ENCODE measurements at regions not wholly inside any gene's neighbourhood (a gene's known extent, or its start where the extent isn't known, plus 50 kb on each side); places are given as distances from the start of the nearest gene placed in this dataset.
"Not testable (repeated sequence)": the region's sequence is repeated elsewhere in the genome, so short reads cannot be mapped to it uniquely, and the experiment has no call there.

DNA sequence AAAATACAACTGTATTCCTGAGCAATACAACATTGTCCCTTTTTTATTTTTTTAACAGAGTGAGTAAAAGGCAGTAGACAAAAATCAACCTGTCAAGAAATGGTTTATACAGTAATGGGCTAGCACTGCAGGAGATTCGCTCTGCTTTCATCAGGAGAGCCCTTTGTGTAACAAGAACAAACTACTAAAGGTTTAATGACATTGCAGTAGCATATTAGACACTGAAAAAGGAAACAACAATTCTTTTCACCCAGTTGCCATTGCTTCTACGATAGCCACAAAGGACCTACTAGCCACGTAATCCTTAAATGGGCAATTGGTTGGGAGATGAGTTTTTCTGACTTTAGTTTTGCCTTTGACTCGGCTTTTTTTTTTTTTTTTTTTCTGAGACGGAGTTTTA, 319.8 kb upstream of the TRPM3 start:
- DNase-seq (ENCODE audit: extremely low read depth in 1 of 11, low read depth in 9 of 11, low spot score in 4 of 11), result no peak

DNA sequence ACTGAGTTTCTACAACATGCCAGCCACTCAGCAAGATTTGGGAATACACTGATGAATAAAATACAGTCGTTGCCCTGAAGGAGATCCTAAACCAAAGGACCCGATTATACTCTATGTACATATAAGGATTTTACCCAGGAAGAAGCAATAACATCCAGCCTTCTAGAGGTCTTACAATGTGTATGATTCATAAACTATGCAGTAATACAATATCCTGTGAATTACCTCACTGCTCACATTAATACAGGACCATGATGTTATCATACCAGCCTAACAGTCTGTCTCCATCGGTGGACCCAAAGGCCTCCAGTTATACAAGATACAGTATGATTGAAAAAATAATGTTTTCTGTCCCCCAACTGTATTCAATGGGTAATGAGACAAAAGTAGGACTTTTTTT, 310.5 kb upstream of the TRPM3 start:
- no peak for DNase-seq (ENCODE audit: extremely low read depth in 1 of 11, low read depth in 9 of 11, low spot score in 4 of 11)

DNA sequence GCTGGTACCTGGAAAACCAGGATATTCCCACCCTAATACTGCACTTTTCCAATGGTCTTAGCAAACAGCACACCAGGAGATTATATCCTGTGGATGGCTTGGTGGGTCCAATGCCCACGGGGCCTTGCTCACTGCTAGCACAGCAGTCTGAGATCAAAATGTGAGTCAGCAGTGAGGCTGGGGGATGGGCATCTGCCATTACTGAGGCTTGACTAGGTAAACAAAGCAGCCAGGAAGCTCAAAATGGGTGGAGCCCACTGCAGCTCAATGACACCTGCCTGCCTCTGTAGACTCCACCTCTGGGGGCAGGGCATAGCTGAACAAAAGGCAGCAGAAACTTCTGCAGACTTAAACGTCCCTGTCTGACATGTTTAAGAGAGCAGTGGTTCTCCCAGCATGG, 285.9 kb upstream of the TRPM3 start:
- DNase-seq (ENCODE audit: extremely low read depth in 1 of 11, low read depth in 9 of 11, low spot score in 4 of 11), result not testable (repeated sequence)

DNA sequence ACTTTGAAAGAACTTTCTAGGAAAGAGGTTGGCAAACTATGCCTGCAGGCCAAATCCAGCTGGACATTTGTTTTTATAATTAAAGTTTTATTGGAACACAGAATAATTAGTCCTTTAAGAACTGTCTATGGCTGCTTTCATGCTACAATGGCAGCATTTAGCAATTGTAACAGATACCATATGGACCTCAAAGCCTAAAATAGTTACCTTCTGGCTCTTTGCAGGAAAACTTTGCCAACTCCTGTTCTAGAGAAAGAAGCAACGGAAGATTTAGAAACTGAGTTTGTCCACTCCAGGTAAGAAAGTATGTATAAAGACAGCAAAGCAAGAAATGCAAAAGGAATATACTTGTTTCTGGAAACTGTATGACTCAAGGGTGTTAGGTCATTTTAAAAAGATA, 281.7 kb upstream of the TRPM3 start:
- no peak for DNase-seq (ENCODE audit: extremely low read depth in 1 of 11, low read depth in 9 of 11, low spot score in 4 of 11)

DNA sequence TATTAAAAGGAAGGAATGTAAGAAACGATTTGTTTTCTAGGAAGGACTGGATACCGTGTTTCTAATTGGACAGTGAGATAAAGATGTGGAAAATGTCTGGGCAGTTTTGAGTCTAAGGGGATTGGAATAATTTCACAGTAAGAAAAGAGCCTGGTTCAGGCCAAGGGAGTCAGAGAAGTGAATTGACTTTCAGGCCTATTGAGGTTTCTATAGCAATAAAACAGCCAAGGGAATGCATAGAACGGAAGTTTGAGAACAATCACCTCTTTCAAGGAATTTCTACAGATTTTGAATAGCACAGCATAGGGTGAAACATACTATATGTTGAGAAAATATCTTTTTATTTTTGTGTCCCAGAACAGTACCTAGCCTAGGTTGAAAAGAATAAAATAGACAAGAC, 271.6 kb upstream of the TRPM3 start:
- DNase-seq (ENCODE audit: extremely low read depth in 1 of 11, low read depth in 9 of 11, low spot score in 4 of 11), result no peak

DNA sequence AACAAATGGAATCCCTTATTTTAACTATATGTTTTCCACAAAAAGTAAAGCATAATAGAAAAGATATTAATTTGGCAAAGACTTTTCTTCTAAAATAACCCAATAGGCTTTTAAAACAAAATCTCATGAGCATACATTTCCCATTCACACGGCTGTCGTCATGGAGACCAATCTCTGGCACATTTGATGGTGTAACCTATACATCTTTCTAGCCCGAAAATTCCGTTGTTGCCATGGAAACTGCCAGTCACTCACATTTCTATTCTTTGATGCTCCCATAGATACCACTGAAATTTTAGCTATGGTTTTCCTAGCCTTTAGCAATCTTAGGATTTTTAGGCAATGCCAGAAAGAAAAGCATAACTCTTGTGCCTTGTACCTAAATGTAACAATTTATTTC, 262.9 kb upstream of the TRPM3 start:
- DNase-seq (ENCODE audit: extremely low read depth in 1 of 11, low read depth in 9 of 11, low spot score in 4 of 11), result no peak

DNA sequence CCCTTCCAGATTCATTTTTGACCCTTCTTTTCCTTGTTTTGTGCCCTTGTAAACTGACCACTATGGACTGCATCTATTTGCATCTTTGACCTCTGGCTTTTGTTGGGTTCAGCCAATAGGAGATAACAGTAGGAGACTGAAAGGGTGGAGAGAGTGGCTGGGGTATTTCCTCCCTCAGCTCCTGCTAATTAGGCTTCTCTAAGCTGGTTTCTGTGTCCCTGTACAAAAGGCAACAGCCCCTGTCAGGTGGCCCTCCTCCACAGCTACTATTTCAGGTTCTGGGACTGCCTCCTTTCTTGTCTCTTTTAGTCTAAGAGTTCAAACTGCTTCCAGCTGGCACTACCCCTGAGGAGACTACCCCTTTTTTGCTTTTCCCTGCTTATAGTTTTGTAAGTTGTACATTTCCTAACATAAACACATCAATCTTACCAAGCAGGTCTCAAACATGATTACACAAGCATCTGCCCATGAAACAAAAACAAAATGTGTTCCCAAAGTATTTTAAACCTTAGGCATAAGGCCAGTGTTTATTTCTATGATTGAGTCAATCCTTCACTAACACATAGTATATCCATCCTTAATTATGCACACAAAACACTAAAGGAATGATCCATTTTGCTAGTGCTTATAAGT, 262.0 kb upstream of the TRPM3 start:
- no peak for DNase-seq (ENCODE audit: extremely low read depth in 1 of 11, low read depth in 9 of 11, low spot score in 4 of 11)

DNA sequence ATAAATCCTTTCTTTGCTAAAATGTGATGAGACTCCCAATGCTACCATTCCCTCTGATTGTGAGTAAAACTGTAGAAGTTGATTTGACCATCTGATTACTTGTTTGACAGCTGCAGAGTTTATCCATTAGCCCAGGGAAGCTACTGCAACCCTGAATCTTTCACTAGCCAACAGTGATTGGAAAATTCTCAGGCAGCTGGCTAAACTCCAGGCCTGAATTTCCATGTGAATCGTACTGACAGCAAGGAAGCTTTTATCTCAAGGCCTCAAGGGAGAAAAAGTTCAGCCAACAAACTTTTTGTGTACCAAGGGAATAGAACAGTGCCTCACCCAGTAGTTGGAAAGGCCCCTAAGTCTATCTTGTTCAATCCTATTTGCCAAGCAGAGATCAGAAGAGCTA, 246.7 kb upstream of the TRPM3 start:
- DNase-seq (ENCODE audit: extremely low read depth in 1 of 11, low read depth in 9 of 11, low spot score in 4 of 11), result no peak

DNA sequence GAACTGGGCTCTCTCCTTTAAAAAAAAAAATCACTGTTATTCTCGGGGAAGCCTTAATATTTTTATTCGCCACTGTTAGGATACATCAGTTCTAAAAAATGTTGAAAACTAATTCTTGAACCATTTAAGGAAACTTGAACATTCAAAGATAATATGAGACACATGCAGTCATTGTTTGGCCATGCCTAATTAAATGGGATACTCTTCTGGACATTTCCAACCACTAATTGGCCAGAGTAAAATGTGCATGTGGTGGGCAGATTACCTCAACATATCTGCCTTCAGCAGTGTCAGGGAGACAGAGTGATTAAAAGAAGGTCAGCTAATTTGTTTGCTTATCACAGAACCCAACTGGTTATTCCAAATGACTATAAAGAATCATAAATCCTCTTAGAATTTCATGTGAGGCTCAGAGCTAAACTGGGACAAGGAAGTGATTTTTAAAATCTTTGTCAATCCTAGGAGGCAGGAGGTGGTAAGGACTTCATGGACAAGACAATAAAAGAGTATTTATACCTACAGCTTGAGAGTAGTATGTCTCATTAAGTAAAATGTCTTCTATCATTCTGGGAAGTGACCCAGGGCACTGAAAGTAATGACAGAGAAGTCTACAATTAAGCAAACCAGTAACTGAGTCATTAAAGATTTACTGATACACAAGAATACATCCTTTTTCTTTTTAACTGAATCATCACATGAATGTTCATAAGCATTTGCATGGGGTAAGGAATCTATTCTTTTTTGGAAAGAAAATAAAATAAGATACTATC, 242.9 kb upstream of the TRPM3 start:
- DNase-seq (ENCODE audit: extremely low read depth in 1 of 11, low read depth in 9 of 11, low spot score in 4 of 11), result no peak

DNA sequence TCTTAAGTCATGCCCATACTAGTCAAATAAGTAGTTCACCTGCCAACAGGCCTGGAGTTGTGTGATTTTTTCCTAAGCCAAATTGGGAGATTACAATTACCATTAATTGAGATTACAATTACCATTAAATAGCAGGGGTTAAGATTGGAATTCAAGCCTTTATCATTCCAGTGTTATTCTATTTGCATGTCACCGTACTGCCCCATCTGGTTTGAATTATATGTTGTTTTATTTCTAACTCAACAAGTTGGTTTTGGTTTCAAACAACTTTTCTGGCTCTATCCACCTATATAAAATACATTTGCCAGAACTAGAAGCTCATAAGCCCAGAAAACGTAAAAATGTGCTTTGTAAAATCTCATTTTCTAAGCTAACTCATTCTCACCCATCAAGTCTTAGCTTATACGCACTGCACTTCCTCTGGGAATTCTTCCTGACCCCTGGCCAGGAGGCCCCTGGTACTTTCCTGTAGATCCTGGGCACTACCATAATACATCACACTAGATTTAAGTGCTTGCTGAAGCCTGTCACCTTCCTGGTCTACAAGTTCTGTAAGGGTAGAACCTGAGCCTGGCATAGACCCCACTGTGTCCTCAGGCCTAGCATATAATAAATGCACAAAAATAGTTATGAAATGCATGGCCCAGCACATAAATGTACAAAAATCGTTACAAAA, 242.0 kb upstream of the TRPM3 start:
- no peak for DNase-seq (ENCODE audit: extremely low read depth in 1 of 11, low read depth in 9 of 11, low spot score in 4 of 11)

DNA sequence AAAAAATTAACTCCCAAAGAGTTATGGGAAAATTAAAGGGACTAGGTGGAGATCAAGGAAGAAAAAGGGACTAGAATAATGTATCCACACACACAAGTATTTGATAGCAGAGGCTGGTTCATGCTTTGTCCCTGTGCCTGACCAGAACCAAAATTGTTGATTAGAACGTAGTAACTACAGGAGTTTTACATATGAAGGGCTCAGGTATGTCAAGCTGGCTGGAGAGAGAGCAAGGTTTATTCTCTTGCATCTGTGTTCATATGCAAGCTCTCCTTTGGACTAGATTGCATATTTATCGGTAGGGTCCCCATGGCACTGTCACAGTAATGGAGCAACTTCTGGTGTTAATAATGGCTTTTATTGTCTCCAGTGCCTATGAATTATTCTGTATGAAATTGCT, 239.9 kb upstream of the TRPM3 start:
- DNase-seq (ENCODE audit: extremely low read depth in 1 of 11, low read depth in 9 of 11, low spot score in 4 of 11), result no peak

DNA sequence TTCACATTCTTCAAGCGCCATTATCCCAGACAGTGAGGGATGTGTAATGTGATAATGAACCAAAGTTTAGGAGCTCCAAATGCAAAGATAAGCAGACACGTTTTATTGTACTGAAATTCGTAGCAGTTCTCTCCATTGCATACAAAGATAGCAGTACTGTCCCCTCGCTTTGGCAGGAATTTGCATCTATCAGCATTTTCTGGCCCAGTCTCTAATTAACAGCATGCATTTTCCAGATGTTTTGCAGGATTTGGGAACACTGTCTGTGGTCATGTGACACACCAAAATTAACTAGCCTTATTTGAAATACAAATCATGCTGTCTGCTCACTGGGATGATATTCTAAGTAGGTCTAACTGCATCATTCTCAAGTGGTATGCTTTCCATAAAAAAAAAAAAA, 235.9 kb upstream of the TRPM3 start:
- DNase-seq (ENCODE audit: extremely low read depth in 1 of 11, low read depth in 9 of 11, low spot score in 4 of 11), result no peak

DNA sequence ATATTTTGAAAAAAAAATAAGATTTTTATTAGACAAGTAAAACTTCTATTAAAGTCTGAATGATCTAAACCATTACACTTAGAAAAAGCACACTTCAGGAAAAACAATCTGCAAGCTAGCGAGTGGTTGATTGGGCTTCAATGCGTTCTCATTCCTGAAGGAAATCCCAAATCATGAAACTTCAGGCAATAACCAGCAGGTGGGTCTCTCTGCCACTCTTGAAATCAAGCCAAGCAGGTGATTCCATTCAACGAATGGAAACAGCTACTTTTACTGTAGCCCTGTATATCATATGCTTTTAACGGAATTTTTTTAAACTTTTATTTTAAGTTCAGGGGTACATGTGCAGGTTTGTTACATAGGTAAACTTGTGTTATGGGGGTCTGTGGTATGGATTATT, 234.5 kb upstream of the TRPM3 start:
- DNase-seq (ENCODE audit: extremely low read depth in 1 of 11, low read depth in 9 of 11, low spot score in 4 of 11), result no peak

DNA sequence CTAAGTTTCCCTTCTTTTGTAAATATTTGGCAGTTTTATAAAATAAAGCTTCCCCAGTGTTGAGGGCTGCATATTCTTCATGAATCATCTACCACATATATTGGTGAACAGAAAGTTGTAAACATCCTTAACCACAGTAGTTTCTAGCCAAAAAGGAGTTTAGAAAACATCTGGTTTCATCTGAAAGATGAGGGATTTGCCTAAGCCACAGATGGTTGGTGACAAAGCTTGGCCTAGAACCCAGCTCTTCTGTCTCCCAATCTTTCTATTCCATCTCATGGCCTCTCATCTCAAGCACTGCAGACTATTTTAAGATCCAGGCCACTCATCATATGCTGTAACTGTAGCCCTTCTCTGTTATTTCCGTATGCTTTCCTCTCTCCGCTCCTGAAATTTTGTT, 232.3 kb upstream of the TRPM3 start:
- no peak for DNase-seq (ENCODE audit: extremely low read depth in 1 of 11, low read depth in 9 of 11, low spot score in 4 of 11)

DNA sequence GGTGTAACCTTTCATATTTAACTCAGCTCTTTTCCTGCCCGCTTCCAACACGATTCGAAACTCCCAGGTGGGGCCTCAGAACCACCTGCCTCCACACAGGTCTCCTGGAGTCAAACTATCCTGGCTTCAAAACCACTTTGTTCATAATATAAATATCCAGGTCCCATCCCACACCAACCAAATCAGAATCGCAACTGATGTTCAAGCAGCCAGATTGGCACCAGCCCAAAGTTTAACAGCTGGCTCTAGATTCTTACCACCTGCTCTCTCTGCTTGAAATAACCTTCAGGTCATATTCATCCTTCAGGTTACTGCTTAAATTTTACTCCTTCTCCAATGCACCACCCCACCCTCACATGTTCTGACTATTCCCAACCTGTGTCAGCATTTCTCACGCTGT, 231.4 kb upstream of the TRPM3 start:
- DNase-seq (ENCODE audit: extremely low read depth in 1 of 11, low read depth in 9 of 11, low spot score in 4 of 11), result no peak

DNA sequence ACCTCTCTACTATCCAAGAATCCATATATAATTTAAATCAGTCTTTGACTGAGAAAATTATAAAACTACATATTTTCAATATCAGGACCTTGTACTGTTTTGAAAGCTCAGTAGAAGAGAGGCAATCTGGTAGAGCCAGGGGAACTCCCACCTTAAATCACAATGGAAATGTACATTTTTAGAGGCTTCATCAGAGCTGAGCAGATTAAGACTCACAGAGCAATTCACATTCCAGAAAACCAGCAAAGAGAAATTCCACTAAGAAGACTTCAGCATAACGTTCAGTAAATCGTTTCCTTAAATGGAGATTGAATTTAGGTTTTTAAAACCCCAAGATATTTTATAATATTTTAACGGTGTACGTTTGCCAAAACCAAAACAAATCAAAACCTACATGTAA, 227.8 kb upstream of the TRPM3 start:
- no peak for DNase-seq (ENCODE audit: extremely low read depth in 1 of 11, low read depth in 9 of 11, low spot score in 4 of 11)

DNA sequence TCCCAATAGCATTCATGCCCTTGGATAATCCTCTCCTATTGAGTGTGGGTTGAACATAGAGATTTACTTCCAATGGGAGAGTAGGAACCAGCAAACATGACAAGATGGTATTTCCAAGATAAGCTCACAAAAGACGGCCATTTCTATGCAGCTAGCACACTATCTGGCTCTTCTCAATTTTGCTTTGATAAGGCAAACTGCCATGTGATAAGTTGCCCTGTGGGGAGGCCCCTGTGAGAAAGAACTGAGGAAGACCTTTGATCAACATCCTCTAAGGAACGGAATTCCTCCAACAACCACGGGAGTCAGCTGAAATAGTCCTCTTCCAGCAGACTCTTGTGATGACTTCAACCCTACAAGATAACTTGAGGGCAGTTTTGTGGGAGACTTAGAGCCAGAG, 211.9 kb upstream of the TRPM3 start:
- no peak for DNase-seq (ENCODE audit: extremely low read depth in 1 of 11, low read depth in 9 of 11, low spot score in 4 of 11)

DNA sequence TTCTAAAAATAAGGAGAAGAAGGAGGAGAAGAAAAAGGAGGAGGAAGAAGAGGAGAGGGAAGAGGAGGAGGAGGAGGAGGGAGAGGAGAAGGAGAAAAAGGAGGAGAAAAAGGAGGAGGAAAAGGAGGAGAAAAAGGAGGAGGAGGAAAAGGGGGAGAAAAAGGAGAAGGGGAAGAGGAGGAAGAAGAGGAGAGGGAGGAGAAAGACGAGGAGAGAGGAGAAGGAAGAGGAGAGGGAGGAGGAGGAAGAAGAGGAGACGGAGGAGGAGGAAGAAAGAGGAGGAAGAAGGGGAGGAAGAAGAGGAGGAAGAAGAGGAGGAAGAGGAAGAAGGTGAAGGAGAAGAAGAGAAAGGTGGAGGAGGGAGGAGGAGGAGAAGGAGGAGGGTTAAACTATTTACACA, 210.2 kb upstream of the TRPM3 start:
- DNase-seq (ENCODE audit: extremely low read depth in 1 of 11, low read depth in 9 of 11, low spot score in 4 of 11), result no peak

DNA sequence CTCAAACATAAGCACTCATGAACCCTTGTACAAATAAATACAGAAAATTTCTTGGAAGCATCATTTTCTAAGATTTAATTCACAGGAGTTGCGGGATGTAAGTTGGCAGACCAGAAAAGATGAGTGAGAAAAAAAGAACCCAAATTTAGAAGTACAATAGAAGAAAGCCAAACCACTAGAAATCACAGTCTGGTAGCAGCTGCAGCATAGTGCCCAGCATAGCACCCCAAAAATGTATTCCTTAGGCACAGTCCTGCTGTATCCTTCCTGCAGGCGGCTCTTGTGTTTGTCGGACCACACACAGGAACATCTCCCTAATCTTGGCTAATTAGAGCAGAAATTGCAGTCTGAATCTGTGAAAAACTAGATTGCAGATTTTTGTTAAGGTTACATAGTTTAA, 208.5 kb upstream of the TRPM3 start:
- no peak for DNase-seq (ENCODE audit: extremely low read depth in 1 of 11, low read depth in 9 of 11, low spot score in 4 of 11)

DNA sequence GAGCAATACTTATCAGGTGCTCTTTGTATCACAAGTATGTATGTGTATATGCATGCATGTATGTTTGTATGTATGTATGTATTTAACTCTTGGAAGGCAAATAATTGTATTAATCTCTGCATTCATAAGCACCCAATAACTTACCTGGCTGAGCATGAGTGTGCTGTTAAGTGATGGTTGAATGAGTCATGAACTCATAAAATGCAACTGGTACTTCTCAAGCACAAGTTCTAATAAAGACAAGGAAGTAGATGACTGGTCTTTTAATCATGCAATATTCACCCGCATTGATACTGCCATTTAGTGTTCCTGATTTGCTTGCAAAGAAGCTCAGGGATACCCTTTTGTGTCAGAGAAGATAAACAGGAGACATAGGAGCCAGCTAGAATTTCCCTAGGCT, 204.9 kb upstream of the TRPM3 start:
- DNase-seq (ENCODE audit: extremely low read depth in 1 of 11, low read depth in 9 of 11, low spot score in 4 of 11), result no peak

DNA sequence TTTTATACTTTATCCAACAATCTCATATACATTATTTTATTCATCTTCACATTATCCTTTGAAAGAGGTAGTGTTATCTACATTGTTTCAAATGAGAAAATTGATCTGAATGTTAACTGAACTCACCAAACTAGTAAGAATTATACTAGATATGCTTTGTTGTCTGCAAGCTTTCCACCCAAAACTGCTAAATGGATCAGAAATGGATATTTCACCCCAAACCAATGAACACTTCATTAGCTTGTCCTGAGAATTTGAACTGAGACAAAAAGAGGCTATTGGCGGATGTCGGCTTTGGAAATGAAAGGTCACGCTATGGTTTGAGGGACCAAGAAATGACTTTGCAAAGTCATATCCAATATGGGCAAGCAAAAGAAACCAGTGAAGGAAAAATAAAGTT, 201.9 kb upstream of the TRPM3 start:
- no peak for DNase-seq (ENCODE audit: extremely low read depth in 1 of 11, low read depth in 9 of 11, low spot score in 4 of 11)

All from renal cortex interstitium (tissue), 11 donors.